ENCODE measurements at regions not wholly inside any gene's neighbourhood (a gene's known extent, or its start where the extent isn't known, plus 50 kb on each side); places are given as distances from the start of the nearest gene placed in this dataset.
"Not testable (repeated sequence)": the region's sequence is repeated elsewhere in the genome, so short reads cannot be mapped to it uniquely, and the experiment has no call there.

DNA sequence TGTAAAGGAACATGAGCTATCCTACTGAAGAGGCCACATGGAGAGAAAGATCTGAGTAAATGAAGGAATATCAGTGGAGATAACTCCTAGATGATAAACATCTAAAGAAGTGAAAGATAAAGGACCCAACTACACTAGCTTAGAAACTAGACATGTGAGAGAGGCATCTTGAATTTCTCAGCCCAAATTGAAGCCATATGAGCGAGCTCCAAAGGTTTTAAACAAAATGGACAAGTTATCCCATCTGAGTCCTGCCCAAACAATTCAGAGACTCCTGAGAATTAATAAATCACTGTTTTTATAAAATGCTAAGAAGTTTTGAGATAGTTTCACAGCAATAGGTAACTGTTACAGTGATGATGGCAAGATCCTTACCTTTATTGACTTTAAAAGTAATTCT lies 438.9 kb downstream of the NAV3 start:
- no peaks in the 10 kb centered on the region for H3K36me3 ChIP-seq (ENCODE audit: control insufficient read depth in 2 of 2, insufficient read depth in 2 of 2, low read length in 1 of 2)
- no peak overlapping the region for H3K27ac ChIP-seq (ENCODE audit: low read depth in 1 of 2, low read length in 1 of 2)
- no peak for DNase-seq (ENCODE audit: low read depth in 6 of 9, low spot score in 9 of 9)
- H3K4me3 ChIP-seq (ENCODE audit: low read length in 2 of 2): no peak overlapping the region
- no peaks in the 10 kb centered on the region for H3K27me3 ChIP-seq (ENCODE audit: control insufficient read depth in 2 of 2, insufficient read depth in 1 of 2, low read length in 1 of 2)
- H3K4me1 ChIP-seq (ENCODE audit: control insufficient read depth in 2 of 2, insufficient read depth in 2 of 2, low read length in 2 of 2): no peaks in the 10 kb centered on the region
- H3K9me3 ChIP-seq (ENCODE audit: control insufficient read depth in 2 of 2, insufficient read depth in 1 of 2, low read length in 1 of 2): no peaks in the 10 kb centered on the region
- WGBS: 78% methylated on average over 1 of the region's 1 CpG

DNA sequence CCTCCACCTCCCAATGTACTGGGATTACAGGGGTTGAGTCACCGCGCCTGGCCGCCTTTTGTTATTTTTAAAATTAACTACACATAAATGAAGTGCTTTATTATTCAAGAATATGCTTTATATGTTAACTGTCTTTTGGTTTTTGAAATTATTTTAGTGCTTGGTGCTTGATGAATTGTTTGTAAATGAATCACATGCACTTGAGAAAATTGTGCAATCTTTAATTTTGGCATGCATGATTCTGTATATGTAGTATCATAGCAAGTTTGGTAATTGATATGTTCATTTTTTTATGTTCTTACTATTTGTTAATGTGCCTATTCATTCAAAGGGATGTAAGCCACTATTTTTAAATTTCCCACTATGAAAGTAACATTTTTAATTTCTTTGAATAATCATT lies 440.9 kb downstream of the NAV3 start:
- no peaks in the 10 kb centered on the region for H3K27me3 ChIP-seq (ENCODE audit: control insufficient read depth in 2 of 2, insufficient read depth in 1 of 2, low read length in 1 of 2)
- H3K36me3 ChIP-seq (ENCODE audit: control insufficient read depth in 2 of 2, insufficient read depth in 2 of 2, low read length in 1 of 2): no peaks in the 10 kb centered on the region
- WGBS: 96% methylated on average over 3 of the region's 3 CpGs
- no peak overlapping the region for H3K27ac ChIP-seq (ENCODE audit: low read depth in 1 of 2, low read length in 1 of 2)
- H3K9me3 ChIP-seq (ENCODE audit: control insufficient read depth in 2 of 2, insufficient read depth in 1 of 2, low read length in 1 of 2): no peaks in the 10 kb centered on the region
- H3K4me3 ChIP-seq (ENCODE audit: low read length in 2 of 2): no peak overlapping the region
- no peak for DNase-seq (ENCODE audit: low read depth in 6 of 9, low spot score in 9 of 9)
- no peaks in the 10 kb centered on the region for H3K4me1 ChIP-seq (ENCODE audit: control insufficient read depth in 2 of 2, insufficient read depth in 2 of 2, low read length in 2 of 2)

DNA sequence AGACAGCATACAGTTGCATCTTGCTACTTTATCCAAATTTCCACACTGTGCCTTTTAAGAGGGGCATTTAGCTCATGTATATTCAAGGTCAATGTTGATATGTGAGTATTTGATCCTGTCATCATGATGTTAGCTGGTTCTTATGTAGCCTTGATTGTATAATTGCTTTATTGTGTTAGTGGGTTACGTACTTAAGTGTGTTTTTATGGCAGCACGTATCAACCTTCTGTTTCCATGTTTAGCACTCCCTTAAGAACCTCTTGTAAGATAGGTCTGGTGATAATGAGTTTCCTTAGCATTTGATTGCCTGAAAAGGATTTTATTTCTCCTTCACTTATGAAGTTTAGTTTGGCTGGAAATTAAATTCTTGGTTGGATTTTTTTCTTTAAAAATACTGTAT lies 445.2 kb downstream of the NAV3 start:
- Histone ChIP-seq H3K4me1 (ENCODE audit: control insufficient read depth in 2 of 2, insufficient read depth in 2 of 2, low read length in 2 of 2) (no peaks in the 10 kb centered on the region), H3K36me3 (ENCODE audit: control insufficient read depth in 2 of 2, insufficient read depth in 2 of 2, low read length in 1 of 2) (no peaks in the 10 kb centered on the region), H3K27me3 (ENCODE audit: control insufficient read depth in 2 of 2, insufficient read depth in 1 of 2, low read length in 1 of 2) (no peaks in the 10 kb centered on the region), H3K27ac (ENCODE audit: low read depth in 1 of 2, low read length in 1 of 2) (no peak overlapping the region), H3K4me3 (ENCODE audit: low read length in 2 of 2) (no peak overlapping the region), H3K9me3 (ENCODE audit: control insufficient read depth in 2 of 2, insufficient read depth in 1 of 2, low read length in 1 of 2) (peaks cover 1 to 9% of the 10 kb centered on the region in 2 donors)
- 86% methylated on average over 2 of the region's 2 CpGs for WGBS
- DNase-seq (ENCODE audit: low read depth in 6 of 9, low spot score in 9 of 9): no peak

DNA sequence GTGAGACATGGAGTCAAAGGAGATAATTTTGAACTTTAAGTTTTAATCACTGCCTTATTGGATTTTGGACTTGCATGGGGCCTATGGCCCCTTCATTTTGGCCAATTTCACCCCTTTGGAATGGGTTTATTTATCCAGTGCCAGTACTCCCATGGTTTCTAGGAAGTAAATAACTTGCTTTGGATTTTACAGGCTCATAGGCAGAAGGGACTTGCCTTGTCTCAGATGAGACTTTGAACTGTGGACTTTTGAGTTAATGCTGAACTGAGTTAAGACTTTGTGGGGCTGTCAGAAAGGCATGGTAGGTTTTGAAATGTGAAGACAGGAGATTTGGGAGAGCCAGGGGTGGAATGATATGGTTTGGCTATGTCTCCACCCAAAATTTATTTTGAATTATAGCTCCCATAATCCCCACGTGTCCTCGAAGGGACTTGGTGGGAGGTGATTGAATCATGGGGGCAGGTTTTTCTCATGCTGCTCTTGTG lies 448.1 kb downstream of the NAV3 start:
- Histone ChIP-seq H3K27ac (ENCODE audit: low read depth in 1 of 2, low read length in 1 of 2) (no peak overlapping the region), H3K4me1 (ENCODE audit: control insufficient read depth in 2 of 2, insufficient read depth in 2 of 2, low read length in 2 of 2) (no peaks in the 10 kb centered on the region), H3K27me3 (ENCODE audit: control insufficient read depth in 2 of 2, insufficient read depth in 1 of 2, low read length in 1 of 2) (no peaks in the 10 kb centered on the region), H3K36me3 (ENCODE audit: control insufficient read depth in 2 of 2, insufficient read depth in 2 of 2, low read length in 1 of 2) (no peaks in the 10 kb centered on the region), H3K4me3 (ENCODE audit: low read length in 2 of 2) (no peak overlapping the region), H3K9me3 (ENCODE audit: control insufficient read depth in 2 of 2, insufficient read depth in 1 of 2, low read length in 1 of 2) (peaks cover 1 to 9% of the 10 kb centered on the region in 2 donors)
- DNase-seq (ENCODE audit: low read depth in 6 of 9, low spot score in 9 of 9): no peak
- WGBS: 93% methylated on average over 2 of the region's 2 CpGs

DNA sequence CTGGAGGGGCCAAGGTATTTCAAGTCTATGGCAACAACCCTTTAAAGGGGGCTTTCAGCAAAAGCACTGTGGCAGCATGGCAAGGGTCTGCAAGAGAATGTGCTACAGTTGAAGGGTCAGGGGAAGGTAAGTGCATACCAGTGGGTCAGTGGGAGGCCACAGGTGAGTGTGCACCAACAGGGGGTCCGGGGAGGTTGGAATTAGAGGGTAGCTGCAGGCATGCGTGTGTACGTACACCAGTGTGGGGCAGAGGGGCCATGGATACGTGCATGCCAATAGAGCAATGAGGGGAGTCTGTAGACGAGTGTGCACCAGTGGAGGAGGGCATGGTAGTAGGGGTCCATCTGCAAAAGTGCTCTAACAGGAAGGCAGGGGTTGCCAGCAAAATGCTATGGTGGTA lies 448.9 kb downstream of the NAV3 start:
- H3K4me3 ChIP-seq (ENCODE audit: low read length in 2 of 2): no peak overlapping the region
- 93% methylated on average over 5 of the region's 5 CpGs for WGBS
- no peak for DNase-seq (ENCODE audit: low read depth in 6 of 9, low spot score in 9 of 9)
- H3K9me3 ChIP-seq (ENCODE audit: control insufficient read depth in 2 of 2, insufficient read depth in 1 of 2, low read length in 1 of 2): peaks cover 1 to 9% of the 10 kb centered on the region in 2 donors
- no peak overlapping the region for H3K27ac ChIP-seq (ENCODE audit: low read depth in 1 of 2, low read length in 1 of 2)
- H3K36me3 ChIP-seq (ENCODE audit: control insufficient read depth in 2 of 2, insufficient read depth in 2 of 2, low read length in 1 of 2): no peaks in the 10 kb centered on the region
- H3K27me3 ChIP-seq (ENCODE audit: control insufficient read depth in 2 of 2, insufficient read depth in 1 of 2, low read length in 1 of 2): no peaks in the 10 kb centered on the region
- H3K4me1 ChIP-seq (ENCODE audit: control insufficient read depth in 2 of 2, insufficient read depth in 2 of 2, low read length in 2 of 2): no peaks in the 10 kb centered on the region

DNA sequence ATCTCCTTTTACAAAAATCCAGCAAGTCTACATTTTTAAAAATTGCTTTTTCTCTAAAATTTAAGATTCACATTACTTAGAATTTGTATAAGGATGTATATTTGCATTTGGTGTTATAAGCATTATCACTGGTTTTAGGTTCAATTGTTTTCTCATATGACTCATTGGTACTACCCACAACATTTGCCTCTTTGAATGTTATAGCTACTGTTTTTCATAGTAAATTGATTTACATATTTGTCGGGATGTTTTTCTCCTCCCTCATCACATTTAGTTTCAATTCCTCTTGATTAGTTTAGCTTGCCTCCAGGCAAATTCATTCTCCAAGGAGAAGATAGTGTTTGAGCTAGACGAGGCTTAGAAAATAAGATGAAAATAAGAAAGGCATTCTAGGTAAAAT lies 450.4 kb downstream of the NAV3 start:
- 93% methylated on average over 2 of the region's 2 CpGs for WGBS
- H3K36me3 ChIP-seq (ENCODE audit: control insufficient read depth in 2 of 2, insufficient read depth in 2 of 2, low read length in 1 of 2): not testable (repeated sequence)

DNA sequence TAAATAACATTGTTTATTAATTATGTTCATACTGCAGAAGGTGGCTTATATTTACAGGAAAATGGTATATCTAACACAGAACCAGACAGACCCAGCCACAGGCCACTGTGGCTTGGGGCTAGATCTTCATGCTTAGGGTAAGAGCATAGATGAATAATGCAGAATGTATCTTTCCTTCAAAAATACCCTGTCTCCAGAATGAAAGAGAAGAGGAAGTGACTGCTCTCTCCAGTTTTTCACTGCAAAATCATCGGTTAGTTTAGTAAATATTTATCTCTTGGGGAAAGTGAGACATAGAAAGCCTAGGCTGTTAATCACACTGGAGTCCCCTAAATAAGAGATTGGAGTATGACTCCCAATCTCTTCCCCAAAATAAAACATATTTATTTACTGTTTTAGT lies 453.7 kb downstream of the NAV3 start:
- no peak for DNase-seq (ENCODE audit: low read depth in 6 of 9, low spot score in 9 of 9)
- H3K4me3 ChIP-seq (ENCODE audit: low read length in 2 of 2): no peak overlapping the region
- 91% methylated on average over 1 of the region's 1 CpG for WGBS
- H3K4me1 ChIP-seq (ENCODE audit: control insufficient read depth in 2 of 2, insufficient read depth in 2 of 2, low read length in 2 of 2): no peaks in the 10 kb centered on the region
- no peaks in the 10 kb centered on the region for H3K27me3 ChIP-seq (ENCODE audit: control insufficient read depth in 2 of 2, insufficient read depth in 1 of 2, low read length in 1 of 2)
- H3K27ac ChIP-seq (ENCODE audit: low read depth in 1 of 2, low read length in 1 of 2): no peak overlapping the region
- no peaks in the 10 kb centered on the region for H3K36me3 ChIP-seq (ENCODE audit: control insufficient read depth in 2 of 2, insufficient read depth in 2 of 2, low read length in 1 of 2)
- peaks cover 1 to 3% of the 10 kb centered on the region in 2 donors for H3K9me3 ChIP-seq (ENCODE audit: control insufficient read depth in 2 of 2, insufficient read depth in 1 of 2, low read length in 1 of 2)

More for the DNA sequence above, 450.4 kb downstream of the NAV3 start:
- not testable (repeated sequence) for H3K4me1 ChIP-seq (ENCODE audit: control insufficient read depth in 2 of 2, insufficient read depth in 2 of 2, low read length in 2 of 2); DNase-seq (ENCODE audit: low read depth in 6 of 9, low spot score in 9 of 9); H3K9me3 ChIP-seq (ENCODE audit: control insufficient read depth in 2 of 2, insufficient read depth in 1 of 2, low read length in 1 of 2); H3K4me3 ChIP-seq (ENCODE audit: low read length in 2 of 2); H3K27me3 ChIP-seq (ENCODE audit: control insufficient read depth in 2 of 2, insufficient read depth in 1 of 2, low read length in 1 of 2); H3K27ac ChIP-seq (ENCODE audit: low read depth in 1 of 2, low read length in 1 of 2)

DNA sequence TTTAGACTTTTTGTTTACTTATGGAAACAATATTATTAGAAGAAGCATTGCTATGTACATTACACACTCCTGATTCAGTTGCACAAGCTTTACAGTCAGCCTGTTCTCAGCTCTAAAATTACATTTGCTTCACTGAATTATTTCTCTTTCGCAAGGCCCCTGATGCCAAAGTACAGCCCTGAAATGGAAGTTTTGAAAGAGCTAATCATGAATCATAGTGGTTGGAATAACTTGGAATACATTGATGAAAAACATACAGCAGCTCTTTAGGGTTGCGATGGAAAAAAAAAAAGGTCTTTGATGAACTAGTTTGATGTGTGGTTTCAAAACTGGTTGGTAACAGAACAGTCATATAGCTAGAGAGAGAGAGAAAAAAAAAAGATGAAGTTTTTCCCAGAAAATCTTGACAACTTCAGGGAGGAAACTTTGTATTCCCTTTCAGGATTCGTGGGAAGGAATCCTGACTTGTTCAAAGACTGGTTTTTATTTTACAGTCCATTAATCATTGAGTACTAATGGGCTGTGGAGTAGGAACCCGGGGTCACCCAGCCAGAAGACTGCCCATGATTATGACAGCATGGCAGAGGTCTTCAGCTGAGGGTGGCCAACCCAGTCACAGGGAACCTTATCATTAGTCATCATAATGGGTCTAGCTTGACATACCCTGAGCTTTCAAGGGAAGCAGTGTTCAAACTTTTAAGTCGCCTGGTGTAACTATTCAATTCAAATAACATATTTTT lies 460.1 kb downstream of the NAV3 start:
- WGBS: 83% methylated on average over 5 of the region's 5 CpGs
- Histone ChIP-seq H3K4me3 (ENCODE audit: low read length in 2 of 2) (no peak overlapping the region), H3K9me3 (ENCODE audit: control insufficient read depth in 2 of 2, insufficient read depth in 1 of 2, low read length in 1 of 2) (no peaks in the 10 kb centered on the region), H3K27ac (ENCODE audit: low read depth in 1 of 2, low read length in 1 of 2) (no peak overlapping the region), H3K36me3 (ENCODE audit: control insufficient read depth in 2 of 2, insufficient read depth in 2 of 2, low read length in 1 of 2) (no peaks in the 10 kb centered on the region), H3K27me3 (ENCODE audit: control insufficient read depth in 2 of 2, insufficient read depth in 1 of 2, low read length in 1 of 2) (no peaks in the 10 kb centered on the region), H3K4me1 (ENCODE audit: control insufficient read depth in 2 of 2, insufficient read depth in 2 of 2, low read length in 2 of 2) (no peaks in the 10 kb centered on the region)
- DNase-seq (ENCODE audit: low read depth in 6 of 9, low spot score in 9 of 9): no peak

DNA sequence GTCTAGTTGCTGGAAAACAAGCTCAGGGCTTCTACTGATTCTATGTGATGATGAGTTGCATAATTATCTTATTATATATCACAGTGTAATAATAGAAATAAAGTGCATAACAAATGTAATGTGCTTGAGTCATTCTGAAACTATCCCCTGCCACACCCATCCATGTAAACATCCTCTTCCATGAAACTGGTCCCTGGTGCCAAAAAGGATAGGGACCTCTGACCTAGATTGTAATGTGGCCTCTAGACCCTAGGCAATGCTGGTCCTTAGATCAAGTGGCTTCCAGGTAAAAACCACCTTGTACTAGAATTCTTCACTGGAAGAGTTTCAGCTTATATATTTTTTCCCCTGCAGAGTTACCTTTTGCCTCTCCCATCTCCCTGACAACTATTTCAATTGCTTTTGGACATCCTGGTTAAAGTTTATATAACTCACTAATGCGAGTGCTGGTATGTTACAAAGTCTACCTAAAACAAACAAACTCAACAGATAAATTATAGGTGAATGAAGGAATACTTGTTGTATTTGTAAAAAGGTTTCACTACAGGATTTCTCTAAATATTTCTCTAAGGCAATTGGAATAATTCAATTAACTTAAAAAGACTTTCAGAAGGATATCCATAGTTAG lies 462.5 kb downstream of the NAV3 start:
- Histone ChIP-seq H3K4me1 (ENCODE audit: control insufficient read depth in 2 of 2, insufficient read depth in 2 of 2, low read length in 2 of 2) (no peaks in the 10 kb centered on the region), H3K27me3 (ENCODE audit: control insufficient read depth in 2 of 2, insufficient read depth in 1 of 2, low read length in 1 of 2) (no peaks in the 10 kb centered on the region), H3K4me3 (ENCODE audit: low read length in 2 of 2) (no peak overlapping the region), H3K36me3 (ENCODE audit: control insufficient read depth in 2 of 2, insufficient read depth in 2 of 2, low read length in 1 of 2) (no peaks in the 10 kb centered on the region), H3K27ac (ENCODE audit: low read depth in 1 of 2, low read length in 1 of 2) (no peak overlapping the region), H3K9me3 (ENCODE audit: control insufficient read depth in 2 of 2, insufficient read depth in 1 of 2, low read length in 1 of 2) (no peaks in the 10 kb centered on the region)
- 95% methylated on average over 1 of the region's 1 CpG for WGBS
- DNase-seq (ENCODE audit: low read depth in 6 of 9, low spot score in 9 of 9): no peak

All from thymus (tissue), 11 donors.